GM23338 (cell line): ENCODE measurements at regions not wholly inside any gene's neighbourhood (a gene's known extent, or its start where the extent isn't known, plus 50 kb on each side); places are given as distances from the start of the nearest gene placed in this dataset.

Experiments used
- ATAC-seq: fragments of 200-7000 bp; cut with Tn5 transposase; 3 replicates; pipeline ENCODE4 v1.9.1; 2020
- DNase-seq: peaks from one replicate; pipeline ENCODE4 v3.0.0-alpha.2; 2015; ENCODE audit warnings: low spot score
- H2AFZ ChIP-seq: fragments of 200-600 bp; sonication (generic); 2 replicates; pipeline ENCODE4 v1.8.0; 2016; ENCODE audit warnings: antibody characterized with exemption, mild to moderate bottlenecking, moderate library complexity
- H3F3A ChIP-seq: fragments of 200-600 bp; sonication (generic); replicated peaks from 2 replicates; pipeline ENCODE4 v1.8.0; 2017; ENCODE audit warnings: antibody characterized with exemption, mixed run types, low read depth
- H3K27ac ChIP-seq: fragments of 200-600 bp; sonication (generic); 2 replicates; pipeline ENCODE4 v1.6.1; 2016; ENCODE audit warnings: low read depth
- H3K27me3 ChIP-seq: fragments of 200-600 bp; sonication (generic); 2 replicates; pipeline ENCODE4 v1.8.0; 2016; ENCODE audit warnings: mild to moderate bottlenecking, mixed run types, moderate library complexity; ENCODE audit not compliant: insufficient read depth
- H3K36me3 ChIP-seq: fragments of 200-600 bp; sonication (generic); 2 replicates; pipeline ENCODE4 v1.8.0; 2016; ENCODE audit warnings: mild to moderate bottlenecking; ENCODE audit not compliant: insufficient read depth
- H3K4me1 ChIP-seq: fragments of 200-600 bp; sonication (generic); 2 replicates; pipeline ENCODE4 v1.8.0; 2016; ENCODE audit warnings: mild to moderate bottlenecking, moderate library complexity; ENCODE audit not compliant: insufficient read depth
- H3K4me2 ChIP-seq: fragments of 200-600 bp; sonication (generic); 2 replicates; pipeline ENCODE4 v1.7.1; 2017; ENCODE audit warnings: mixed run types
- H3K4me3 ChIP-seq: fragments of 200-600 bp; sonication (generic); 2 replicates; pipeline ENCODE4 v1.6.1; 2016; ENCODE audit warnings: mixed run types
- H3K79me2 ChIP-seq: fragments of 200-600 bp; sonication (generic); replicated peaks from 2 replicates; pipeline ENCODE4 v1.8.0; 2017; ENCODE audit warnings: mild to moderate bottlenecking; ENCODE audit not compliant: insufficient read depth
- H3K9me2 ChIP-seq: fragments of 200-600 bp; sonication (generic); 2 replicates; pipeline ENCODE4 v1.8.0; 2017; ENCODE audit not compliant: insufficient read depth
- H4K20me1 ChIP-seq: fragments of 200-600 bp; sonication (generic); replicated peaks from 2 replicates; pipeline ENCODE4 v1.8.0; 2017; ENCODE audit warnings: mild to moderate bottlenecking; ENCODE audit not compliant: insufficient read depth
- H3K27ac Mint-ChIP-seq: 2 replicates; pipeline ENCODE4 v1.8.0; 2020; ENCODE audit warnings: inconsistent platforms, mild to moderate bottlenecking, moderate library complexity, mixed read lengths
- H3K27me3 Mint-ChIP-seq: 3 replicates; pipeline ENCODE4 v1.8.0; 2022; ENCODE audit warnings: low read depth, mild to moderate bottlenecking, moderate library complexity, mixed read lengths, inconsistent platforms; ENCODE audit not compliant: insufficient read depth, poor library complexity
- H3K36me3 Mint-ChIP-seq: 3 replicates; pipeline ENCODE4 v1.8.0; 2021; ENCODE audit warnings: low read depth, mild to moderate bottlenecking, inconsistent platforms, moderate library complexity, mixed read lengths
- H3K4me1 Mint-ChIP-seq: 3 replicates; pipeline ENCODE4 v1.8.0; 2020; ENCODE audit warnings: mild to moderate bottlenecking, inconsistent platforms, mixed read lengths
- H3K4me3 Mint-ChIP-seq: 3 replicates; pipeline ENCODE4 v1.8.0; 2021; ENCODE audit warnings: moderate library complexity, mild to moderate bottlenecking, inconsistent platforms, mixed read lengths
- H3K9me3 Mint-ChIP-seq: 3 replicates; pipeline ENCODE4 v1.8.0; 2020; ENCODE audit warnings: moderate library complexity, mild to moderate bottlenecking, inconsistent platforms, mixed read lengths
- CREB1 ChIP-seq: fragments of 250-450 bp; sonication (Bioruptor Pico); IDR thresholded peaks from 2 replicates; pipeline ENCODE4 v1.5.0; 2020; ENCODE audit warnings: low read depth, mild to moderate bottlenecking, moderate library complexity
- CTCF ChIP-seq, 2 experiments: fragments of 200-600 bp in 1 of 2; sonication (generic) in 1 of 2; conservative IDR thresholded peaks; 2 replicates each; pipeline versions ENCODE4 v1.5.1 to v1.6.1; 2016 to 2017; ENCODE audit warnings: antibody characterized with exemption in 2 of 2, low read depth in 2 of 2, mild to moderate bottlenecking in 2 of 2, moderate library complexity in 1 of 2
- ETS1 ChIP-seq: IDR thresholded peaks from 2 replicates; pipeline ENCODE4 v1.6.1; 2016; ENCODE audit warnings: antibody characterized with exemption
- EZH2 ChIP-seq: fragments of 200-600 bp; sonication (generic); IDR thresholded peaks from one replicate; pipeline ENCODE4 v1.8.0; 2017; ENCODE audit warnings: antibody characterized with exemption, mild to moderate bottlenecking, low read depth; ENCODE audit not compliant: unreplicated experiment
- EZH2phosphoT487 ChIP-seq: fragments of 200-600 bp; sonication (generic); IDR thresholded peaks from one replicate; pipeline ENCODE4 v1.8.1; 2018; ENCODE audit warnings: antibody characterized with exemption; ENCODE audit not compliant: unreplicated experiment
- JUNB ChIP-seq: IDR thresholded peaks from one replicate; pipeline ENCODE4 v1.6.1; 2016; ENCODE audit warnings: antibody characterized with exemption; ENCODE audit not compliant: unreplicated experiment
- NANOG ChIP-seq: IDR thresholded peaks from 2 replicates; pipeline ENCODE4 v1.6.1; 2016; ENCODE audit warnings: antibody characterized with exemption, borderline replicate concordance
- POLR2AphosphoS5 ChIP-seq: IDR thresholded peaks from 2 replicates; pipeline ENCODE4 v1.6.1; 2016; ENCODE audit warnings: antibody characterized with exemption, low read depth
- REST ChIP-seq: IDR thresholded peaks from one replicate; pipeline ENCODE4 v1.6.1; 2018; ENCODE audit warnings: antibody characterized with exemption; ENCODE audit not compliant: unreplicated experiment
- STAT1 ChIP-seq: IDR thresholded peaks from one replicate; pipeline ENCODE4 v1.6.1; 2016; ENCODE audit warnings: antibody characterized with exemption; ENCODE audit not compliant: unreplicated experiment
- ZNF114 ChIP-seq: fragments of 250-450 bp; sonication (Bioruptor Pico); IDR thresholded peaks from 2 replicates; pipeline ENCODE4 v1.5.0; 2020; ENCODE audit warnings: mild to moderate bottlenecking, moderate library complexity
- ZNF331 ChIP-seq: fragments of 250-450 bp; sonication (Bioruptor Pico); IDR thresholded peaks from 2 replicates; pipeline ENCODE4 v1.5.0; 2020; ENCODE audit warnings: low read depth, mild to moderate bottlenecking, moderate library complexity
- ZNF462 ChIP-seq: fragments of 250-450 bp; sonication (Bioruptor Pico); IDR thresholded peaks from 2 replicates; pipeline ENCODE4 v1.5.0; 2020; ENCODE audit warnings: mild to moderate bottlenecking, moderate library complexity

- no peaks in the 10 kb centered on the region for H3F3A ChIP-seq
- peaks cover 3% of the 10 kb centered on the region; the same call in 1 of the 2 replicates for H3K9me2 ChIP-seq
- H3K79me2 ChIP-seq, result no peaks in the 10 kb centered on the region
- H3K27me3 Mint-ChIP-seq, result peaks cover 9% of the 10 kb centered on the region
- no peak overlapping the region for H3K27ac ChIP-seq
- peaks cover 14% of the 10 kb centered on the region for H3K9me3 Mint-ChIP-seq
- ATAC-seq, result no peak
- H3K27me3 ChIP-seq, result peaks cover 21% of the 10 kb centered on the region
- TF ChIP-seq ZNF114 (CRISPR knock-in tag) (no peak), CREB1 (CRISPR knock-in tag) (no peak), REST (no peak), STAT1 (no peak), JUNB (no peak), ZNF462 (CRISPR knock-in tag) (no peak), CTCF (conservative IDR thresholded peaks at IDR 0.05; ENCODE audit: low read depth in 2 of 2) (no peak), EZH2phosphoT487 (no peak), EZH2 (no peak), POLR2AphosphoS5 (no peak), ZNF331 (CRISPR knock-in tag) (no peak), NANOG (no peak), ETS1 (no peak)
- 0 out of 2 replicates have a peak, but pooled peaks cover 1% of the 10 kb centered on the region for H3K36me3 ChIP-seq
- H3K4me1 ChIP-seq, result no peaks in the 10 kb centered on the region
- H2AFZ ChIP-seq, result no peak overlapping the region
- DNase-seq, result no peak
- H3K4me2 ChIP-seq, result no peak overlapping the region
- no peak overlapping the region for H3K4me3 Mint-ChIP-seq
- H3K36me3 Mint-ChIP-seq, result 0 out of 3 replicates have a peak, but pooled peaks cover 6% of the 10 kb centered on the region
- no peaks in the 10 kb centered on the region for H4K20me1 ChIP-seq
- no peak overlapping the region for H3K4me3 ChIP-seq
- H3K4me1 Mint-ChIP-seq, result 0 out of 3 replicates have a peak, but pooled peaks cover under 1% of the 10 kb centered on the region
- no peak overlapping the region for H3K27ac Mint-ChIP-seq
Observed at GRCh38 chr5:144086295-144086694, 84.2 kb downstream of the YIPF5 start.
